Astrocyte (in vitro differentiated cells and primary cell): ENCODE measurements at regions not wholly inside any gene's neighbourhood (a gene's known extent, or its start where the extent isn't known, plus 50 kb on each side); places are given as distances from the start of the nearest gene placed in this dataset.

Source experiments
- DNase-seq: peaks from one replicate; pipeline ENCODE4 v3.0.0-alpha.2; 2010; ENCODE audit warnings: low read depth
- FAIRE-seq: peaks from 2 replicates; lab custom pipeline; 2011; peaks lifted over from hg19 to GRCh38; lab: Jason Lieb, UNC
- H2AFZ ChIP-seq: 2 replicates; pipeline ENCODE4 v1.6.0; 2012; ENCODE audit warnings: low read depth, low read length, inconsistent platforms
- H3K27ac ChIP-seq: 2 replicates; pipeline ENCODE4 v1.5.1; 2011; ENCODE audit warnings: low read depth, low read length, inconsistent platforms
- H3K27me3 ChIP-seq: 2 replicates; pipeline ENCODE4 v1.6.0; 2011; ENCODE audit warnings: low read length, inconsistent platforms; ENCODE audit not compliant: insufficient read depth
- H3K36me3 ChIP-seq: 2 replicates; pipeline ENCODE4 v1.5.1; 2011; ENCODE audit warnings: low read length, inconsistent platforms; ENCODE audit not compliant: insufficient read depth
- H3K4me1 ChIP-seq: 2 replicates; pipeline ENCODE4 v1.5.1; 2011; ENCODE audit warnings: low read length, inconsistent platforms; ENCODE audit not compliant: insufficient read depth
- H3K4me2 ChIP-seq: 2 replicates; pipeline ENCODE4 v1.6.0; 2012; ENCODE audit warnings: low read length, inconsistent platforms
- H3K4me3 ChIP-seq: 2 replicates; pipeline ENCODE4 v1.5.1; 2011; ENCODE audit warnings: low read depth, mild to moderate bottlenecking, low read length, inconsistent platforms; ENCODE audit not compliant: insufficient read depth
- H3K79me2 ChIP-seq: 2 replicates; pipeline ENCODE4 v1.6.0; 2012; ENCODE audit warnings: mild to moderate bottlenecking, low read length, inconsistent platforms; ENCODE audit not compliant: insufficient read depth
- H3K9ac ChIP-seq: 2 replicates; pipeline ENCODE4 v1.6.0; 2012; ENCODE audit warnings: mild to moderate bottlenecking, low read length, inconsistent platforms
- H3K9me3 ChIP-seq: 2 replicates; pipeline ENCODE4 v1.5.1; 2012; ENCODE audit warnings: low read depth, mild to moderate bottlenecking, low read length, inconsistent platforms; ENCODE audit not compliant: insufficient read depth
- H4K20me1 ChIP-seq: 2 replicates; pipeline ENCODE4 v1.6.0; 2012; ENCODE audit warnings: low read length, inconsistent platforms; ENCODE audit not compliant: insufficient read depth
- H3K27ac Mint-ChIP-seq: one replicate; pipeline ENCODE4 v1.8.0; 2021; ENCODE audit warnings: mild to moderate bottlenecking, mixed read lengths; ENCODE audit not compliant: unreplicated experiment
- H3K27me3 Mint-ChIP-seq: one replicate; pipeline ENCODE4 v1.8.0; 2021; ENCODE audit warnings: low read depth, mixed read lengths; ENCODE audit not compliant: unreplicated experiment
- H3K36me3 Mint-ChIP-seq: one replicate; pipeline ENCODE4 v1.8.0; 2021; ENCODE audit warnings: low read depth, mixed read lengths; ENCODE audit not compliant: unreplicated experiment
- H3K4me1 Mint-ChIP-seq: one replicate; pipeline ENCODE4 v1.8.0; 2021; ENCODE audit warnings: low read depth, mixed read lengths; ENCODE audit not compliant: unreplicated experiment
- H3K4me3 Mint-ChIP-seq: one replicate; pipeline ENCODE4 v1.8.0; 2021; ENCODE audit warnings: mild to moderate bottlenecking, moderate library complexity, mixed read lengths; ENCODE audit not compliant: unreplicated experiment
- H3K9me3 Mint-ChIP-seq: one replicate; pipeline ENCODE4 v1.8.0; 2021; ENCODE audit warnings: mild to moderate bottlenecking, mixed read lengths; ENCODE audit not compliant: unreplicated experiment
- CTCF ChIP-seq: IDR thresholded peaks from 2 replicates; pipeline ENCODE4 v1.5.1; 2011; ENCODE audit warnings: low read depth, mild to moderate bottlenecking, inconsistent platforms, low read length, moderate library complexity; ENCODE audit not compliant: insufficient read depth
- EZH2 ChIP-seq: IDR thresholded peaks from 2 replicates; pipeline ENCODE4 v1.6.1; 2012; ENCODE audit warnings: mild to moderate bottlenecking, low read length, inconsistent platforms; ENCODE audit not compliant: insufficient read depth

- no peaks in the 10 kb centered on the region for H3K36me3 ChIP-seq
- H4K20me1 ChIP-seq, result no peaks in the 10 kb centered on the region
- TF ChIP-seq EZH2 (no peak), CTCF (no peak)
- no peak overlapping the region for H3K27ac Mint-ChIP-seq
- no peaks in the 10 kb centered on the region for H3K79me2 ChIP-seq
- no peak overlapping the region for H3K4me3 ChIP-seq
- no peak overlapping the region for H2AFZ ChIP-seq
- peaks cover 1% of the 10 kb centered on the region for H3K4me1 ChIP-seq
- H3K4me2 ChIP-seq, result no peak overlapping the region
- no peaks in the 10 kb centered on the region for H3K36me3 Mint-ChIP-seq
- FAIRE-seq (no peak), DNase-seq (no peak)
- no peaks in the 10 kb centered on the region for H3K9me3 ChIP-seq
- no peak overlapping the region for H3K4me3 Mint-ChIP-seq
- H3K27ac ChIP-seq, result no peak overlapping the region
- H3K27me3 Mint-ChIP-seq, result peaks cover 44% of the 10 kb centered on the region
- peaks cover 5% of the 10 kb centered on the region for H3K9me3 Mint-ChIP-seq
- H3K4me1 Mint-ChIP-seq, result peaks cover 2% of the 10 kb centered on the region
- H3K27me3 ChIP-seq, result peaks cover 6% of the 10 kb centered on the region
- H3K9ac ChIP-seq, result no peak overlapping the region
Observed at GRCh38 chr1:20432341-20432740, 53.7 kb downstream of the CAMK2N1 start.

- Histone ChIP-seq H3K79me2 (no peaks in the 10 kb centered on the region), H4K20me1 (no peaks in the 10 kb centered on the region), H3K27me3 (peaks cover 6% of the 10 kb centered on the region), H3K9ac (no peak overlapping the region), H3K4me2 (no peak overlapping the region), H3K27ac (no peak overlapping the region), H3K4me1 (peaks cover 11% of the 10 kb centered on the region), H3K9me3 (no peaks in the 10 kb centered on the region), H2AFZ (no peak overlapping the region), H3K4me3 (no peak overlapping the region), H3K36me3 (no peaks in the 10 kb centered on the region)
- H3K9me3 Mint-ChIP-seq, result peaks cover 2% of the 10 kb centered on the region
- peaks cover 33% of the 10 kb centered on the region for H3K27me3 Mint-ChIP-seq
- H3K4me3 Mint-ChIP-seq, result no peak overlapping the region
- TF ChIP-seq CTCF, result no peak
- TF ChIP-seq EZH2, result no peak
- no peak for FAIRE-seq
- H3K4me1 Mint-ChIP-seq, result peaks cover 9% of the 10 kb centered on the region
- DNase-seq, result no peak
- H3K36me3 Mint-ChIP-seq, result no peaks in the 10 kb centered on the region
- no peak overlapping the region for H3K27ac Mint-ChIP-seq
Observed at GRCh38 chr1:20431176-20431460, 54.9 kb downstream of the CAMK2N1 start.

- peaks cover 9% of the 10 kb centered on the region for H3K4me1 Mint-ChIP-seq
- TF ChIP-seq EZH2 (no peak), CTCF (peak; percentile 44)
- H3K9me3 Mint-ChIP-seq, result peaks cover 2% of the 10 kb centered on the region
- peaks cover 27% of the 10 kb centered on the region for H3K27me3 Mint-ChIP-seq
- no peaks in the 10 kb centered on the region for H4K20me1 ChIP-seq
- no peak overlapping the region for H2AFZ ChIP-seq
- no peaks in the 10 kb centered on the region for H3K79me2 ChIP-seq
- FAIRE-seq (no peak), DNase-seq (no peak)
- H3K9me3 ChIP-seq, result no peaks in the 10 kb centered on the region
- H3K9ac ChIP-seq, result no peak overlapping the region
- peaks cover 11% of the 10 kb centered on the region for H3K4me1 ChIP-seq
- peaks cover 2% of the 10 kb centered on the region for H3K27me3 ChIP-seq
- H3K27ac ChIP-seq, result no peak overlapping the region
- no peak overlapping the region for H3K27ac Mint-ChIP-seq
- H3K36me3 Mint-ChIP-seq, result no peaks in the 10 kb centered on the region
- H3K4me3 ChIP-seq, result no peak overlapping the region
- H3K4me2 ChIP-seq, result no peak overlapping the region
- no peaks in the 10 kb centered on the region for H3K36me3 ChIP-seq
- H3K4me3 Mint-ChIP-seq, result no peak overlapping the region
Observed at GRCh38 chr1:20430355-20431175, 55.4 kb downstream of the CAMK2N1 start.
